Astrocyte of the spinal cord (primary cell): ENCODE measurements at regions not wholly inside any gene's neighbourhood (a gene's known extent, or its start where the extent isn't known, plus 50 kb on each side); places are given as distances from the start of the nearest gene placed in this dataset.

Source experiments
- DNase-seq: peaks from one replicate; pipeline ENCODE4 v3.0.0; 2011; ENCODE audit warnings: low read depth, low spot score
- H3K4me3 ChIP-seq: 2 replicates; pipeline ENCODE4 v1.5.1; 2011; ENCODE audit warnings: low read depth, mild to moderate bottlenecking, low read length, moderate library complexity
- CTCF ChIP-seq: IDR thresholded peaks from 2 replicates; pipeline ENCODE4 v1.5.1; 2012; ENCODE audit warnings: low read depth, mild to moderate bottlenecking, low read length, inconsistent platforms
- in situ Hi-C: cut with HindIII; loops from 2 replicates; pipeline ENCODE4 v1.10.0; 2017; ENCODE audit warnings: low sequenced_read_pairs

DNA sequence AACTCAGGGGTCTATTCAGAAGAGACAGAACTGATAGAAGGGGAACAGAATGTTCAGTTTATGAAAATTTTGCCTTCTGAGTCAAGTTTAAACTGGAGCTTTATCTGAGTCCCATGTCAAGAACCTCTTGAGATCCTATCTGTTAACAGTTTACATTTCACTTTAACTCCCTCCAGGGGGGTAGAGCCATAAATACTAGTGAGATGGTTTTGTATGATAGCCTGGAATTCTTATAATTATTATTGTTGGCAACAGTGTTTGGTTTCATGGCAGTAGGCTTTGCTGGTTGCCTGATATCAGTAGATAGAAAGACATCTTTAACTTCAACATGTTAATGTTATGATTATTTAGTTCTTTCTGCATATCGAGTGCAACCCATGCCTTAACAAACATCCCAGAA lies 498.5 kb downstream of the INSC start:
- no peak for DNase-seq
- no peak overlapping the region for H3K4me3 ChIP-seq
- in situ Hi-C loops: no loop called here
- TF ChIP-seq CTCF: no peak

GRCh38 chr11:15613789-15614188 lies 499.1 kb downstream of the INSC start:
- no peak for DNase-seq
- in situ Hi-C loops: no loop called here
- no peak for TF ChIP-seq CTCF
- no peak overlapping the region for H3K4me3 ChIP-seq

DNA sequence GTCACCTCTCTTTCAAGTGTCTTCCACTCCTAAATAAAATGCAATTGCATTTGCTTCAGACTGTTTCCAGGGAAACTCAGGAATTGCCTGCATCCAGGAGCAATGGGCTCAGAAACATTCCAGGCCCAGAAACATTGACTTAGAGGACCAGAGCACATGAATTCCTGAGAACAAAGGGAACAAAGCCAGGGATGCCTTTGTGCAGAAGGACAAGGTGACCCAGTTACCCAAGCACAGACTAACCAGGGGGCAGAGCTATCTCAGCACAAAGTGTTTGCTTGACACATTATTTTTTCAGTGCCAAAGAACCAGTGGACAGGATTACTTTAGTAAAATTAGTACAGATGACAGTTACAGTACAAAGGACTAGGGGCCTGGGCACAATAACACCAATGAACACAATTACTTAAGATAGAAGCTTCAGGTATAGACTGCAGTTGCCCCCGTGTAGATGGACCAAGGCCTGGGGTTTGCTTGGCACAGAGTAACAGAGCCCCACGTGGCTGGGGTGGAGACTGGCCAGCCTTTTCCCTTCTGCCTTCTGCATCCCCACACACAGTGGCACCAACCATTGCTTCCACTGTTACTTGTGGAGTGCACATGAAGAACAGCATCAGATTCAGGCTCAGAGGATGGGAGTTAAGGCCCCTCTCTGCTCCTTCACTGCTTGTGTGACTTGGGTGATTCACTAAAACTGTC lies 500.8 kb downstream of the INSC start:
- no peak for TF ChIP-seq CTCF
- no peak overlapping the region for H3K4me3 ChIP-seq
- in situ Hi-C loops: no loop called here
- no peak for DNase-seq

DNA sequence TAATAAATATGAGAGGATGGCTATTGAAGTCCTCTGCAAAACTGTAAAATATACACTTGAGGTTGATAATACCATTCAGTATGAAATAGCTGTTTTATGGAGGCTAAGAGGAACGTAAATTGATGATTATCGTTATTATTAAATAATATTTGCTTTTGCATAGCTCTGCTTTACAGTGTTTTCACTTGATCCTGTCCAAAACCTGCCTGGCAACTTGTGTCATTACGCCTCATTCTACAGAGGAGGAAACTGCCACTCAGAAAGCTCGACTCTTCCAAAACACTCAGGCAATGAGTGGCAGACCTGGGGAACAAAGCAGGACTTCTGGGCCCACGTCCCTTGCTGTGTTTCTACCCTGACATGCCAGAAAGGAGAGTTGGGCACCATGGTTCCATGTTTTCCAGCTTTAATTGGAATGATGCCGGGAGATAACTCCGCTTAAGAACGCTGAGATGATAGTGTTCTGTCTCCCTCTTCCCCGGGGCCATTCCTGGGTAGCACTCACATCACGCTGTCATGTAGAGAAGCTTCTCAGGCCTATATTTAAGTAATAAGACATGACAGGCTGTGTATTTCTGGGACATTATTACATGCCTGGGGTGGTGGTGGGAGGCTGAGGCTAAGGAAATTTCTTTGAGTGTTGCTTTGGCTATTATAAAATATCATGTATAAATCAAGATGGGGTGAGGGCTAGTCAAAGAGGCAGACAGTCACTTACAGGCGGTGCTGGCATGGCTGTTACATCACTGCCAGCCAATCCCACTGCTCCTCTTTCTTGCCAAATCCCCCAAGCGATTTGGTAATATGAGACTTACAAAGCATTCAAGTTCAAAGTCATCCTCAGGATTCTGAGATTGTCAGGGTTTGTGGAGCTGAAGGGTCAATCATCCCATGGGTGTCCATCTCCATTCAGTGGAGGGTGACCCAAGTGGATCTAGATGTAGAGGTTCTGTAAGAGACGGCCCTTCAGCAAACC lies 501.7 kb downstream of the INSC start:
- in situ Hi-C loops: no loop called here
- no peak for DNase-seq
- TF ChIP-seq CTCF: no peak
- H3K4me3 ChIP-seq: no peak overlapping the region

DNA sequence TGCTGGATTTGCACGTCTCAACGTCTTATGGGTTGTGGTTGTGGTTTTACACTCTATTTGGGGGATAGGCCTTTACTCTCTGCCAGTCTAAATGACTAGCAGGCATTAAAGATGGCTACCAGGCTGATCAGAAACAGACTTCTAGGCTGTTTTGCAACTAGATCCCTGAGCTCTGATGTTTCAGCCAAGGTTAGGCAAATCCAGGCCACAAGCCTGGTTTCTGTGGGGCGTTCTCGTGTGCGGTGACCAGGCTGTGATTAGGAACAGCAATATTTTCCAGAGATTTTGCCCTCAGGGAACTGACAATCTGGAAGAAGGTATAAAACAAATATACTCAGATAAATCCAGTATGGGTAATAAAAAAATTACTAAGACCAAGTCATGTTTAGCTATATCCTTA lies 502.4 kb downstream of the INSC start:
- H3K4me3 ChIP-seq: no peak overlapping the region
- in situ Hi-C loops: no loop called here
- TF ChIP-seq CTCF: no peak

DNA sequence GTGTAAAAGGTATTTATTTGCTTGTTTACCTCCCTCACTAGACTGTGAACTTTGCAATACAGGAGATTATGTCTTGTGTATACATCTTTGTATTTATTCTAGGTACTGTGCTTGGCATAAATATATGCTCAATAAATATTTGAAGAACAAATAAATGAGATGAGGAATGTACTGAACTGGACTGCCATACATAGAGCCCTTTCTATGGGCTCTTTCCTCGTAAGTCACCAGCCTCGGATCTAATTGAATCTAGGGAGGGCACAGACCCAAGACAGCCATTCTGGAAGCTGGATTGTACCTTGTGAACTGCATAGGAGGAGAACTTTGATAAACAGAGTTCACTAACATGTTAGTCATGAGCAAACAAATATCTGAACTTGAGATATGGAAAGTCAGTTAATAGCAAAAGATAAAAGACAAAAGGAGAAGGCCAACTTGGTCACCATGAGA lies 503.9 kb downstream of the INSC start:
- TF ChIP-seq CTCF: no peak
- H3K4me3 ChIP-seq: no peak overlapping the region
- in situ Hi-C loops: no loop called here
- no peak for DNase-seq

More for the DNA sequence above, 502.4 kb downstream of the INSC start:
- DNase-seq: no peak
